Activated B cell treated with CpG ODN at 0.5 μM for 24 hours (primary cell): ENCODE measurements at regions not wholly inside any gene's neighbourhood (a gene's known extent, or its start where the extent isn't known, plus 50 kb on each side); places are given as distances from the start of the nearest gene placed in this dataset.

Experiments
- ATAC-seq: fragments of 200-7000 bp; cut with Tn5 transposase; one replicate; pipeline ENCODE4 v1.10.0; 2021; ENCODE audit warnings: low read depth, mild to moderate bottlenecking, moderate library complexity
- CTCF ChIA-PET: fragments of 350-600 bp; sonication (Branson Sonifier 250); formaldehyde crosslinking; loops from one replicate; lab custom pipeline; 2021; ENCODE audit warnings: antibody characterized with exemption; lab: Charles Lee
- POLR2A ChIA-PET: fragments of 350-600 bp; sonication (Branson Sonifier 250); formaldehyde crosslinking; loops from one replicate; lab custom pipeline; 2021; ENCODE audit warnings: antibody characterized with exemption; lab: Charles Lee
- DNase-seq: peaks from one replicate; pipeline ENCODE4 v3.0.0; 2022
- H3K27ac Mint-ChIP-seq: one replicate; pipeline ENCODE4 v1.8.0; 2020; ENCODE audit warnings: mixed read lengths
- H3K27me3 Mint-ChIP-seq: one replicate; pipeline ENCODE4 v1.8.0; 2021; ENCODE audit warnings: mixed read lengths
- H3K36me3 Mint-ChIP-seq: one replicate; pipeline ENCODE4 v1.8.0; 2021; ENCODE audit warnings: low read depth, mixed read lengths
- H3K4me1 Mint-ChIP-seq: one replicate; pipeline ENCODE4 v1.8.0; 2021; ENCODE audit warnings: mixed read lengths
- H3K4me3 Mint-ChIP-seq: one replicate; pipeline ENCODE4 v1.8.0; 2020; ENCODE audit warnings: mild to moderate bottlenecking, mixed read lengths
- H3K9me3 Mint-ChIP-seq: one replicate; pipeline ENCODE4 v1.8.0; 2020; ENCODE audit warnings: mixed read lengths
- CTCF ChIP-seq: fragments of 200-600 bp; IDR thresholded peaks from one replicate; pipeline ENCODE4 v1.8.0; 2022; ENCODE audit warnings: antibody characterized with exemption, mild to moderate bottlenecking
- intact Hi-C: fragments of 100-400 bp; cut with micrococcal nuclease; formaldehyde crosslinking; loops from one replicate; pipeline ENCODE4 v1.15.1; 2024

GRCh38 chr7:17700138-17700537 lies 240.2 kb downstream of the SNX13 start:
- Mint-ChIP-seq H3K36me3 (peaks cover 5% of the 10 kb centered on the region), H3K4me1 (no peaks in the 10 kb centered on the region), H3K4me3 (no peak overlapping the region), H3K27me3 (peaks cover 6% of the 10 kb centered on the region), H3K27ac (no peak overlapping the region), H3K9me3 (peaks cover 17% of the 10 kb centered on the region)
- CTCF ChIA-PET = interaction anchor here (1.5 kb wide), 1 partner anchor 70 kb away, joined by 3 read pairs; no protein-coding TSS in a partner anchor
- no peak for DNase-seq
- POLR2A ChIA-PET = no interaction called here
- no peak for ATAC-seq
- intact Hi-C loops = loop anchor here (10.0 kb wide), 2 partner anchors 295 to 965 kb away; no protein-coding TSS in a partner anchor
- no peak for TF ChIP-seq CTCF

- TF ChIP-seq CTCF = no peak
- Mint-ChIP-seq H3K4me3 (no peak overlapping the region), H3K27me3 (peaks cover 10% of the 10 kb centered on the region), H3K27ac (no peak overlapping the region), H3K36me3 (no peaks in the 10 kb centered on the region), H3K9me3 (peaks cover 1% of the 10 kb centered on the region), H3K4me1 (no peaks in the 10 kb centered on the region)
- DNase-seq (no peak), ATAC-seq (no peak)
- POLR2A ChIA-PET = no interaction called here
- intact Hi-C loops = loop anchor here (1.0 to 10.0 kb wide), 3 partner anchors 289 to 959 kb away; no protein-coding TSS in a partner anchor
- CTCF ChIA-PET = interaction anchor here (0.8 to 1.1 kb wide), 3 partner anchors 20 to 647 kb away, joined by 3 to 6 read pairs (median 4); no protein-coding TSS in a partner anchor
Observed at GRCh38 chr7:17706275-17706674, 234.0 kb downstream of the SNX13 start.

- Mint-ChIP-seq H3K27ac (no peak overlapping the region), H3K4me3 (no peak overlapping the region), H3K4me1 (no peaks in the 10 kb centered on the region), H3K27me3 (peaks cover 6% of the 10 kb centered on the region), H3K36me3 (no peaks in the 10 kb centered on the region), H3K9me3 (no peaks in the 10 kb centered on the region)
- intact Hi-C loops = loop anchor here (1.0 to 10.0 kb wide), 3 partner anchors 288 to 958 kb away; no protein-coding TSS in a partner anchor
- ChIA-PET CTCF (interaction anchor here (0.8 to 1.1 kb wide), 3 partner anchors 20 to 646 kb away, joined by 3 to 6 read pairs (median 4); no protein-coding TSS in a partner anchor), POLR2A (no interaction called here)
- DNase-seq (no peak), ATAC-seq (no peak)
- TF ChIP-seq CTCF = no peak
Observed at GRCh38 chr7:17706734-17707133, 233.6 kb downstream of the SNX13 start.

- H3K9me3 Mint-ChIP-seq = no peaks in the 10 kb centered on the region
- no peaks in the 10 kb centered on the region for H3K4me1 Mint-ChIP-seq
- CTCF ChIA-PET = no interaction called here
- ATAC-seq (no peak), DNase-seq (no peak)
- no peak for TF ChIP-seq CTCF
- H3K27me3 Mint-ChIP-seq = peaks cover 8% of the 10 kb centered on the region
- no peak overlapping the region for H3K4me3 Mint-ChIP-seq
- H3K27ac Mint-ChIP-seq = no peak overlapping the region
- no peaks in the 10 kb centered on the region for H3K36me3 Mint-ChIP-seq
- intact Hi-C loops = loop anchor here (10.0 kb wide), 2 partner anchors 286 to 956 kb away; no protein-coding TSS in a partner anchor
- POLR2A ChIA-PET = no interaction called here
Observed at GRCh38 chr7:17709127-17709526, 231.2 kb downstream of the SNX13 start.

GRCh38 chr7:17709599-17709998 lies 230.7 kb downstream of the SNX13 start:
- intact Hi-C loops = loop anchor here (10.0 kb wide), 2 partner anchors 285 to 955 kb away; no protein-coding TSS in a partner anchor
- Mint-ChIP-seq H3K9me3 (no peaks in the 10 kb centered on the region), H3K27me3 (peaks cover 8% of the 10 kb centered on the region), H3K36me3 (no peaks in the 10 kb centered on the region), H3K4me1 (no peaks in the 10 kb centered on the region), H3K4me3 (no peak overlapping the region), H3K27ac (no peak overlapping the region)
- DNase-seq (no peak), ATAC-seq (no peak)
- ChIA-PET CTCF (no interaction called here), POLR2A (no interaction called here)
- no peak for TF ChIP-seq CTCF
